GM19455 (cell line): ENCODE measurements at regions not wholly inside any gene's neighbourhood (a gene's known extent, or its start where the extent isn't known, plus 50 kb on each side); places are given as distances from the start of the nearest gene placed in this dataset.
"Not testable (repeated sequence)": the region's sequence is repeated elsewhere in the genome, so short reads cannot be mapped to it uniquely, and the experiment has no call there.

Source experiments
- ATAC-seq: cut with Tn5 transposase; IDR thresholded peaks from one replicate; pipeline ENCODE4 v1.9.1; 2021; ENCODE audit not compliant: unreplicated experiment

- ATAC-seq, result not testable (repeated sequence)
Measured at GRCh38 chr2:66243809-66244208, 191.1 kb upstream of the MEIS1 start.

- not testable (repeated sequence) for ATAC-seq
Measured at GRCh38 chr2:66242888-66243287, 192.0 kb upstream of the MEIS1 start.

- no peak for ATAC-seq
Measured at GRCh38 chr2:66242099-66242789, 192.7 kb upstream of the MEIS1 start.

GRCh38 chr2:66240286-66240685 lies 194.6 kb upstream of the MEIS1 start:
- ATAC-seq, result no peak

- no peak for ATAC-seq
Measured at GRCh38 chr2:66239655-66240054, 195.3 kb upstream of the MEIS1 start.

GRCh38 chr2:66237803-66238379 lies 197.0 kb upstream of the MEIS1 start:
- ATAC-seq, result no peak

- no peak for ATAC-seq
Measured at GRCh38 chr2:66236816-66237802, 197.8 kb upstream of the MEIS1 start.

- no peak for ATAC-seq
Measured at GRCh38 chr2:66236067-66236685, 198.7 kb upstream of the MEIS1 start.

- ATAC-seq, result no peak
Measured at GRCh38 chr2:66235428-66235827, 199.5 kb upstream of the MEIS1 start.

- no peak for ATAC-seq
Measured at GRCh38 chr2:66233981-66234380, 200.9 kb upstream of the MEIS1 start.

- no peak for ATAC-seq
Measured at GRCh38 chr2:66228128-66228547, 206.8 kb upstream of the MEIS1 start.

- no peak for ATAC-seq
Measured at GRCh38 chr2:66217039-66217585, 217.8 kb upstream of the MEIS1 start.

GRCh38 chr2:66212749-66213148 lies 222.2 kb upstream of the MEIS1 start:
- ATAC-seq, result no peak

GRCh38 chr2:66202586-66202985 lies 232.3 kb upstream of the MEIS1 start:
- no peak for ATAC-seq

- ATAC-seq, result no peak
Measured at GRCh38 chr2:66201242-66201641, 233.7 kb upstream of the MEIS1 start.

GRCh38 chr2:66198873-66199272 lies 236.1 kb upstream of the MEIS1 start:
- ATAC-seq, result no peak

GRCh38 chr2:66192888-66193287 lies 242.0 kb upstream of the MEIS1 start:
- no peak for ATAC-seq

GRCh38 chr2:66191311-66191710 lies 243.6 kb upstream of the MEIS1 start:
- no peak for ATAC-seq

GRCh38 chr2:66189553-66189952 lies 245.4 kb upstream of the MEIS1 start:
- no peak for ATAC-seq

GRCh38 chr2:66186537-66186936 lies 248.4 kb upstream of the MEIS1 start:
- no peak for ATAC-seq

- no peak for ATAC-seq
Measured at GRCh38 chr2:66185497-66186054, 249.3 kb upstream of the MEIS1 start.
